DND-41 (cell line): ENCODE measurements at regions not wholly inside any gene's neighbourhood (a gene's known extent, or its start where the extent isn't known, plus 50 kb on each side); places are given as distances from the start of the nearest gene placed in this dataset.

Experiments used
- EZH2 ChIP-seq: IDR thresholded peaks from 3 replicates; pipeline ENCODE4 v1.6.1; 2012; ENCODE audit warnings: borderline replicate concordance, low read depth, mild to moderate bottlenecking, moderate library complexity, low read length, inconsistent platforms; ENCODE audit not compliant: severe bottlenecking
- TF ChIP-seq, protein P1 (sequence below): IDR thresholded peaks from 2 replicates; pipeline ENCODE4 v1.5.1; 2012; ENCODE audit warnings: borderline replicate concordance, low read length, moderate library complexity, mild to moderate bottlenecking; ENCODE audit not compliant: poor library complexity, severe bottlenecking; ENCODE audit errors: extremely low read depth

DNA sequence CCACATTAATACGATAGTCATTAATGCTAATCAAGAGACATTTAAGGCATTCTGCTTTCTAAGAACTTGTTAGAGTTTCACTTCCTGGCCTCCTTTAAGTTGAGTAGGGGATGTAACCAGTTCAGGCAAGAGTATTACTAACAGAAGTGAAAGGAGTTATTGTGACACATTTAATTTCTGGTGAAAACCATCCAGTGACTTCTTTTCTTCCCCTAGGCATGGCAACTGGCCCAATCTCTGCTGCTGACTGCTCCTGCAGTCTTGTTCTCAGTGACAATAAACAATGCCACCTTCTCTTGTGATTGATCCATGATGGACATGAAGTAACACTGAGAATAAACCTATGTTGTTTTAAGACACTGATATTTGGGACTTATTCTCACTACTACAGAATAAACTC lies 130.9 kb upstream of the DEFB112 start:
- TF ChIP-seq, protein P1, sequence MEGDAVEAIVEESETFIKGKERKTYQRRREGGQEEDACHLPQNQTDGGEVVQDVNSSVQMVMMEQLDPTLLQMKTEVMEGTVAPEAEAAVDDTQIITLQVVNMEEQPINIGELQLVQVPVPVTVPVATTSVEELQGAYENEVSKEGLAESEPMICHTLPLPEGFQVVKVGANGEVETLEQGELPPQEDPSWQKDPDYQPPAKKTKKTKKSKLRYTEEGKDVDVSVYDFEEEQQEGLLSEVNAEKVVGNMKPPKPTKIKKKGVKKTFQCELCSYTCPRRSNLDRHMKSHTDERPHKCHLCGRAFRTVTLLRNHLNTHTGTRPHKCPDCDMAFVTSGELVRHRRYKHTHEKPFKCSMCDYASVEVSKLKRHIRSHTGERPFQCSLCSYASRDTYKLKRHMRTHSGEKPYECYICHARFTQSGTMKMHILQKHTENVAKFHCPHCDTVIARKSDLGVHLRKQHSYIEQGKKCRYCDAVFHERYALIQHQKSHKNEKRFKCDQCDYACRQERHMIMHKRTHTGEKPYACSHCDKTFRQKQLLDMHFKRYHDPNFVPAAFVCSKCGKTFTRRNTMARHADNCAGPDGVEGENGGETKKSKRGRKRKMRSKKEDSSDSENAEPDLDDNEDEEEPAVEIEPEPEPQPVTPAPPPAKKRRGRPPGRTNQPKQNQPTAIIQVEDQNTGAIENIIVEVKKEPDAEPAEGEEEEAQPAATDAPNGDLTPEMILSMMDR = no peak
- TF ChIP-seq EZH2 = no peak
